MM.1S (cell line): ENCODE measurements at regions not wholly inside any gene's neighbourhood (a gene's known extent, or its start where the extent isn't known, plus 50 kb on each side); places are given as distances from the start of the nearest gene placed in this dataset.

Experiments used
- DNase-seq: peaks from one replicate; pipeline ENCODE4 v3.0.0-alpha.2; 2015
- H2AFZ ChIP-seq: fragments of 300-600 bp; sonication (generic); 2 replicates; pipeline ENCODE4 v1.6.0; 2016; ENCODE audit warnings: antibody characterized with exemption, low read length
- H3F3A ChIP-seq: fragments of 300-600 bp; sonication (generic); 2 replicates; pipeline ENCODE4 v1.6.1; 2016; ENCODE audit warnings: mild to moderate bottlenecking, antibody characterized with exemption, low read length, moderate library complexity, mixed read lengths; ENCODE audit not compliant: insufficient read depth
- H3K27ac ChIP-seq: fragments of 300-600 bp; sonication (generic); 2 replicates; pipeline ENCODE4 v1.5.1; 2016; ENCODE audit warnings: mild to moderate bottlenecking, low read length
- H3K27me3 ChIP-seq: fragments of 300-600 bp; sonication (generic); replicated peaks from 2 replicates; pipeline ENCODE4 v1.6.0; 2016; ENCODE audit warnings: low read length; ENCODE audit not compliant: insufficient read depth
- H3K36me3 ChIP-seq: fragments of 300-600 bp; sonication (generic); replicated peaks from 2 replicates; pipeline ENCODE4 v1.6.1; 2016; ENCODE audit warnings: mild to moderate bottlenecking, low read length, mixed read lengths; ENCODE audit not compliant: insufficient read depth
- H3K4me1 ChIP-seq: fragments of 300-600 bp; sonication (generic); 2 replicates; pipeline ENCODE4 v1.6.1; 2016; ENCODE audit warnings: low read length, mixed read lengths
- H3K4me2 ChIP-seq: fragments of 300-600 bp; sonication (generic); 2 replicates; pipeline ENCODE4 v1.6.0; 2016; ENCODE audit warnings: low read depth, low read length
- H3K4me3 ChIP-seq: fragments of 300-600 bp; sonication (generic); 2 replicates; pipeline ENCODE4 v1.5.1; 2016; ENCODE audit warnings: low read length, mixed read lengths
- H3K79me2 ChIP-seq: fragments of 300-600 bp; sonication (generic); 2 replicates; pipeline ENCODE4 v1.6.1; 2016; ENCODE audit warnings: mixed run types, low read length, mixed read lengths
- H3K9ac ChIP-seq: fragments of 300-600 bp; sonication (generic); 2 replicates; pipeline ENCODE4 v1.6.1; 2016; ENCODE audit warnings: low read length, mixed read lengths
- H3K9me2 ChIP-seq: fragments of 300-600 bp; sonication (generic); replicated peaks from 2 replicates; pipeline ENCODE4 v1.6.1; 2016; ENCODE audit warnings: mild to moderate bottlenecking, low read length, mixed read lengths; ENCODE audit not compliant: insufficient read depth
- H3K9me3 ChIP-seq: fragments of 300-600 bp; sonication (generic); replicated peaks from 2 replicates; pipeline ENCODE4 v1.6.1; 2016; ENCODE audit warnings: mild to moderate bottlenecking, low read length, mixed read lengths; ENCODE audit not compliant: insufficient read depth
- H4K20me1 ChIP-seq: fragments of 300-600 bp; sonication (generic); 2 replicates; pipeline ENCODE4 v1.6.1; 2016; ENCODE audit warnings: mild to moderate bottlenecking, low read length, moderate library complexity, mixed read lengths; ENCODE audit not compliant: insufficient read depth
- CTCF ChIP-seq: fragments of 300-600 bp; sonication (generic); IDR thresholded peaks from 2 replicates; pipeline ENCODE4 v1.5.1; 2016; ENCODE audit warnings: antibody characterized with exemption, low read length, mixed read lengths
- EZH2 ChIP-seq: fragments of 300-600 bp; sonication (generic); optimal IDR thresholded peaks from 2 replicates; pipeline ENCODE3; 2017; ENCODE audit warnings: low read depth, mild to moderate bottlenecking, antibody characterized with exemption, low read length, mixed read lengths
- EZH2phosphoT487 ChIP-seq: fragments of 300-600 bp; sonication (generic); IDR thresholded peaks from 2 replicates; pipeline ENCODE4 v1.6.1; 2018; ENCODE audit warnings: antibody characterized with exemption, low read length

DNA sequence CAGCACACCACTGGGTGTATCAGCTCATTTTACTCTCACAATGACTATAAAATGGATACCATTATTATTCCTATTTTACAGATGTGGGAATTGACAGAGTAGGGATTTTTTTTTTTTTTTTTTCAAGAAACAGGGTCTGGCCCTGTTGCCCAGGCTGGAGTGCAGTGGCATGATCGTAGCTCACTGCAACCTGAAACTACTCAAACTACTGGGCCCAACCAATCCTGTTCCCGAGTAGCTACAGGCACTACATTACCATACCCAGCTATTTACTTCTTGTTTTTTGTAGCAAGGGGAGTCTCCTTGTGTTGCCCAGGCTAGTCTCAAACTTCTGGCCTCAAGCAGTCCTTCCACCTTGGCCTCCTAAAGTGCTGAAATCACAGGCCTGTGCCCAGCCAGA, 95.2 kb downstream of the LARP7 start:
- DNase-seq: no peak
- no peaks in the 10 kb centered on the region for H3K9me3 ChIP-seq
- no peaks in the 10 kb centered on the region for H3K9me2 ChIP-seq
- H3K36me3 ChIP-seq: no peaks in the 10 kb centered on the region
- no peak overlapping the region for H3K27ac ChIP-seq
- no peak overlapping the region for H3K4me2 ChIP-seq
- H3K4me3 ChIP-seq: no peak overlapping the region
- H3K4me1 ChIP-seq: peaks cover 12% of the 10 kb centered on the region
- H3K27me3 ChIP-seq: no peaks in the 10 kb centered on the region
- no peak overlapping the region for H3K9ac ChIP-seq
- no peaks in the 10 kb centered on the region for H3K79me2 ChIP-seq
- H2AFZ ChIP-seq: no peak overlapping the region
- no peaks in the 10 kb centered on the region for H4K20me1 ChIP-seq
- H3F3A ChIP-seq: peaks cover 4% of the 10 kb centered on the region; the same call in 1 of the 2 replicates
- no peak for TF ChIP-seq EZH2phosphoT487
- TF ChIP-seq CTCF: no peak
- no peak for TF ChIP-seq EZH2

GRCh38 chr4:112735474-112735951, 98.6 kb downstream of the LARP7 start:
- no peak for TF ChIP-seq EZH2
- TF ChIP-seq CTCF: peak; percentile 5; the same call in 1 of the 2 replicates
- no peak for TF ChIP-seq EZH2phosphoT487
- Histone ChIP-seq H3K4me1 (peaks cover 12% of the 10 kb centered on the region), H3K79me2 (no peaks in the 10 kb centered on the region), H3K9me2 (no peaks in the 10 kb centered on the region), H3K9ac (no peak overlapping the region), H3K4me3 (no peak overlapping the region), H3K36me3 (no peaks in the 10 kb centered on the region), H4K20me1 (no peaks in the 10 kb centered on the region), H3K27me3 (no peaks in the 10 kb centered on the region), H3K9me3 (no peaks in the 10 kb centered on the region), H3K4me2 (no peak overlapping the region), H3K27ac (no peak overlapping the region), H2AFZ (no peak overlapping the region), H3F3A (peaks cover 4% of the 10 kb centered on the region; the same call in 1 of the 2 replicates)
- no peak for DNase-seq

- Histone ChIP-seq H3K27ac (peak overlapping the region; percentile 32; the same call in 1 of the 2 replicates), H3K9me2 (no peaks in the 10 kb centered on the region), H3K4me2 (no peak overlapping the region), H3K4me1 (peaks cover 12% of the 10 kb centered on the region), H3K9ac (no peak overlapping the region), H4K20me1 (no peaks in the 10 kb centered on the region), H3K27me3 (no peaks in the 10 kb centered on the region), H2AFZ (peak overlapping the region; percentile 19; the same call in 1 of the 2 replicates), H3F3A (peaks cover 4% of the 10 kb centered on the region; the same call in 1 of the 2 replicates), H3K9me3 (no peaks in the 10 kb centered on the region), H3K36me3 (no peaks in the 10 kb centered on the region), H3K79me2 (no peaks in the 10 kb centered on the region), H3K4me3 (no peak overlapping the region)
- no peak for TF ChIP-seq CTCF
- TF ChIP-seq EZH2: no peak
- TF ChIP-seq EZH2phosphoT487: no peak
- no peak for DNase-seq
Measured at GRCh38 chr4:112736718-112737135, 99.8 kb downstream of the LARP7 start.
